Skeletal muscle satellite cell (primary cell): ENCODE measurements at regions not wholly inside any gene's neighbourhood (a gene's known extent, or its start where the extent isn't known, plus 50 kb on each side); places are given as distances from the start of the nearest gene placed in this dataset.

Experiments used
- H3K27me3 ChIP-seq: 2 replicates; pipeline ENCODE4 v1.7.0; 2013; ENCODE audit warnings: low read length; ENCODE audit not compliant: control insufficient read depth, insufficient read depth
- H3K36me3 ChIP-seq: 2 replicates; pipeline ENCODE4 v1.7.0; 2013; ENCODE audit warnings: mild to moderate bottlenecking, control low read depth, low read length; ENCODE audit not compliant: insufficient read depth
- H3K4me1 ChIP-seq: 2 replicates; pipeline ENCODE4 v1.7.0; 2013; ENCODE audit warnings: low read length; ENCODE audit not compliant: control insufficient read depth, insufficient read depth
- H3K4me2 ChIP-seq: 2 replicates; pipeline ENCODE4 v1.7.0; 2013; ENCODE audit warnings: mild to moderate bottlenecking, low read length
- H3K4me3 ChIP-seq: 2 replicates; pipeline ENCODE4 v1.7.0; 2013; ENCODE audit warnings: low read length
- H3K9ac ChIP-seq: 2 replicates; pipeline ENCODE4 v1.7.0; 2013; ENCODE audit warnings: mild to moderate bottlenecking, low read depth, low read length, moderate library complexity
- H3K9me3 ChIP-seq: replicated peaks from 2 replicates; pipeline ENCODE4 v1.7.0; 2013; ENCODE audit warnings: mild to moderate bottlenecking, control low read depth, low read length

DNA sequence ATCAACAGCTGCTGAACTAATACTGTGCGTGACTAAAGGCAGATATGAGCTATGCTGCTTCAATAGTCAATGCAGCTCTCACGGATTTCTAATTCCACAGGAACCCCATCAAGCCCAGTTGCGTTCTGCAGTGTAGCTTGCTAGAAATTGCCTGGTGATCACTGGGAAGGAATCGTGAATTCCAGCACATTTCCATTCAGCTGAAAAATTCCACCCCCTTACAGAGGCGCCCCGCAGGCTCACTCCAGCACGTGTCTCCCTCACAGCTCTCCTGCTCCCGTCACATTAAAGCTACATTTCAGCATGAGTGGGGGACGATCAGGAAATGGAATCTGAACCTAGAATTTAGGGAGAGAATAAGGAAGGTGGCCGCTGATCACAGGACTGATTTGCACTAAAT, 534.8 kb downstream of the TCERG1L start:
- H3K36me3 ChIP-seq, result no peaks in the 10 kb centered on the region
- H3K4me3 ChIP-seq, result no peak overlapping the region
- no peaks in the 10 kb centered on the region for H3K4me1 ChIP-seq
- H3K4me2 ChIP-seq, result no peak overlapping the region
- H3K9me3 ChIP-seq, result peaks cover 25% of the 10 kb centered on the region
- no peak overlapping the region for H3K9ac ChIP-seq
- no peaks in the 10 kb centered on the region for H3K27me3 ChIP-seq

DNA sequence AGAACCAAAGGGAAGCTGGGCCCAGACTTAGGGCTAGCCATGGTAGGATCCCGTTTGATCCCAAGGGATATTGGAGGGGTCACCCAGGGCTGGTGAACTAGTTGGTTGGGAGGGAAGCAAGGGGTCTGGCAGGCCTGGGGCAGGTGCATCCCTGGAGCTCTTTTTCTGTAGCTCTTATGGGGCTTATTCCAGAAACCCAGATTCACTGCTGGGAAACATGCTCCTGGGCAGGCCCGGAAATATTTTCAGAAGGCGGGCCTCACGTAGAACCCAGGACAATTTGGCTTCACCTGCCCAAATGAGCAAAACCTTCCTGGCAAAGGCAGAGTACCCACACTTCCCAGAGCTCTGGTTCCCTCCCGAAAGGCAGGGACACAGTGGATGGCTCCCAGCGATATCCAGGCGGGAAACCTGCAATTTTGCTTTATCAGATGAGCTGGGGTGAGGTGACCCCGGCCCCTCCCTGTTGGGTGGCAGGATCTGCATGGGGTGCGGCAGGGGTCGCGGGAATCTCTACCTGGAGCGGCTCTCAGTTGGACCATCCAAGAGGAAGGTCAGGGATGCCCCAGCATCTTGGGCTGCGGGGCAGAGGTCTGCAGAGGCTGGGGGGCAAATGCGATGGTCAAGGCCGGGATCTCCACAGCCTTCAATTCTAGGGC, 533.9 kb downstream of the TCERG1L start:
- Histone ChIP-seq H3K4me2 (no peak overlapping the region), H3K9ac (no peak overlapping the region), H3K4me3 (no peak overlapping the region), H3K4me1 (no peaks in the 10 kb centered on the region), H3K36me3 (no peaks in the 10 kb centered on the region), H3K27me3 (no peaks in the 10 kb centered on the region), H3K9me3 (peaks cover 28% of the 10 kb centered on the region)

DNA sequence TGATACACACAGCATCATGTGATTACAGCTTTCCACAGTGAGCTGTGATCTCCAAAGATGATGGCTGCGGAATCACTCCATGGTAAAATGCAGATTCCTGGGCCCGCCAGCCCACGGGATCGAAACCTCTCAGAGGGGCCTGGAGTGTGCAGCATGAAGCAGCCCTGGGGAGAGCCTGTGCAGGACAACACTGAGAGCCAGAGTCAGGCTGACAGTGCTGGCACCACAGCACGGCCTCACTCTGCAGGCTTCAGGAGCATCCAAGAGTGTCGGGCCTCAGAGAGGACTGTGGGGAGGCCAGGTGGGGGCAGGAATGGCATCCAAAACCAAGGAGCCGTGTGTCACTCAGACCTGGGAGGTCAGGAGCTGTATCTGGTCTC, 533.4 kb downstream of the TCERG1L start:
- Histone ChIP-seq H3K4me2 (no peak overlapping the region), H3K9me3 (peaks cover 28% of the 10 kb centered on the region), H3K9ac (no peak overlapping the region)

DNA sequence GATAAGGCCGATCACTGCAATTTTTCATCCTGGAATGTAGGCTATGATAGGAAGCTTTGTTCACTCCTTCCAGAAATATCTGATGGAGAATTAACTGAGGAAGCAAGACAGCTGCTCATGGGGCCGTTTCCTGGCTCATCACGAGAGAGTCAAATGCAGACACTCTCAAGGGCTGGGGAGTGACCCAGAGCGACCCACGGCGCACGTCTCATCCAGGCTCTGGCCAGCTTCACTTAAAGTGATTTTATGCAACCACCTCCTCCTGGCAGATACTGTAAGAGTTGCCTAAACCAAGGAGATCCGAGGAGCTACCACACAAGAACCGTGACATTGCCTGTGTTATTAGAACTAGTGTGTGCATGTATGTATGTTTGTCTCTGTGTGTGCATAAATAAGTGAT, 530.8 kb downstream of the TCERG1L start:
- Histone ChIP-seq H3K9ac (no peak overlapping the region), H3K27me3 (no peaks in the 10 kb centered on the region), H3K4me3 (no peak overlapping the region), H3K4me2 (no peak overlapping the region), H3K36me3 (no peaks in the 10 kb centered on the region), H3K9me3 (peaks cover 17% of the 10 kb centered on the region), H3K4me1 (no peaks in the 10 kb centered on the region)

More for the DNA sequence above, 533.4 kb downstream of the TCERG1L start:
- no peaks in the 10 kb centered on the region for H3K36me3 ChIP-seq
- no peak overlapping the region for H3K4me3 ChIP-seq
- H3K27me3 ChIP-seq, result no peaks in the 10 kb centered on the region
- no peaks in the 10 kb centered on the region for H3K4me1 ChIP-seq

DNA sequence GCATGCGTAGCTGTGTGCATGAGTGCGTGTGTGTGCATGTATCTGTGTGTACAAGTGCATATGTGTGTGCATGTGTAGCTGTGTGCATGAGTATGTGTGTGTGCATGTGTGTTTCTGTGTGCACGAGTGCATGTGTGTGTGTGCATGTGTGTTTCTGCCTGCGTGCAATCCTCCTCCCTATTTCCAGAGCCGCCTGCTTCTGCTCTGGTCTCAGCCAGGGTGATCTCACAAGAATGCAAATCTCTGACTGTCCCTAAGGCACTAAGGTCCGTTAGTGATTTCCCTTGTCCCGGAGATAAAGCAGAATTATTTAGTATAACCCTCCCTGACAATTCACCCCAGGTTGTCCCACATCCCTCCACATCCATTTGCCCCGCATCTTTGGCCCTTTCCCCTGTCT, 530.3 kb downstream of the TCERG1L start:
- H3K4me3 ChIP-seq, result no peak overlapping the region
- no peaks in the 10 kb centered on the region for H3K27me3 ChIP-seq
- H3K4me2 ChIP-seq, result no peak overlapping the region
- H3K4me1 ChIP-seq, result no peaks in the 10 kb centered on the region
- no peaks in the 10 kb centered on the region for H3K36me3 ChIP-seq
- H3K9ac ChIP-seq, result no peak overlapping the region
- H3K9me3 ChIP-seq, result peaks cover 17% of the 10 kb centered on the region

DNA sequence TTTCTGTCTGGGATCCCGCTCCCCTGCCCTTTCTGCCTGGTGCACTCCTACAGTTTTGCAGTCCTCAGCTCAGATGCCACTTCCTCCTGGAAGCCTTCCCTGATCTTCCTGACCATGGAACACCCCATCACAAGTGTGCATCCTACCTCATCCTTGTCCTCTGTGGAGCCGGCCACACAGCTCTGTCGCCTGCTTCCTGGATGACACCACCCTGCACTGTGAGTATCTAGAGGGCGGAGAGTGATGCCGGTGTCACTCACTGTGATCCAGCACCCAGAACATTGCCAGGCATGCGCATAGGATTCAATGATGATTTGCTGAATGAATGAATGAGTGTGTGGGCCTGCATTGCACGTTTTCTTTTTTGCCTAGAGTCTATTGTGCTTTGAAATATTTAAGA, 529.9 kb downstream of the TCERG1L start:
- no peak overlapping the region for H3K9ac ChIP-seq
- no peaks in the 10 kb centered on the region for H3K4me1 ChIP-seq
- peaks cover 13% of the 10 kb centered on the region for H3K9me3 ChIP-seq
- H3K27me3 ChIP-seq, result no peaks in the 10 kb centered on the region
- H3K4me3 ChIP-seq, result no peak overlapping the region
- H3K4me2 ChIP-seq, result no peak overlapping the region
- H3K36me3 ChIP-seq, result no peaks in the 10 kb centered on the region

DNA sequence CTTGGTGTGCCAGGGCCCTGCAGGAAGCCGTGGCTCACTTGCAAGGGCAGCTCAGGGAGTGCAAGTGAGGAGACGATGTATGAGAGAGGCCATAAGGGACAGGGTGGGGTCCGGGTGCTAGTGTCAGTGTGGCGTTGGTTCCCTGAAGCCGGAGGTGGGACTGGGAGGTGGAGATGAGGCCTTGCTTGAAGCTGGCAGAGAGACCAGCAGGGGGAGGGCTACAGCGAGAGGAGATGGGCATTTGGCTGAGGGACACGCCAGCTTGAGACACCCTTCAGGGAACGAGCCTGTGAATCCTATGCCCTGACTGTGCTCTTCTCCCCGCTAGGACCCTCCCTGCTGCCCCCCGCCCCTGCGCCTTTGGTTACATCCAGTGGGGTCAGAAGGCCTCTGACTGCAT, 529.1 kb downstream of the TCERG1L start:
- Histone ChIP-seq H3K27me3 (no peaks in the 10 kb centered on the region), H3K36me3 (no peaks in the 10 kb centered on the region), H3K4me1 (no peaks in the 10 kb centered on the region), H3K4me2 (no peak overlapping the region), H3K9me3 (peaks cover 8% of the 10 kb centered on the region), H3K4me3 (no peak overlapping the region), H3K9ac (no peak overlapping the region)

DNA sequence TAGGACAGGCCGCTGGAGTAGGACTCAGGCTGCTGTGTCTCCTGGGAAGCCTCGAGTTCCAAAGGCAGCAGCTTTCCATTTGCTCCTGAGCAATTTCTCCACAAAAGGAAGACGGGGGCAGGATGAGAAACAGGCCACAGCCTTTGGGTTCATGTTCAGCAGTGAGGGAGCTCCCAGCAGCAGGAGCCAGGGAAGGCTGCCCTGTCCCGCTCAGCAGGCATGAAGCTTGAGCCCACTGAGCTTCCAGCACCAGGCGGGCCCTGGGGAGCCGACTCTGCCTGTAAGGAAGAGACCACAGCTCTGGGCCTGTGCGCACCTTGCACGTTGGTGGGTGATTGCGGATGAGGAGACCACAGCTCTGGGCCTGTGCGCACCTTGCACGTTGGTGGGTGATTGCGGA, 527.2 kb downstream of the TCERG1L start:
- Histone ChIP-seq H3K36me3 (no peaks in the 10 kb centered on the region), H3K4me2 (no peak overlapping the region), H3K9ac (no peak overlapping the region), H3K4me3 (no peak overlapping the region), H3K4me1 (no peaks in the 10 kb centered on the region), H3K27me3 (no peaks in the 10 kb centered on the region), H3K9me3 (peaks cover 9% of the 10 kb centered on the region)

DNA sequence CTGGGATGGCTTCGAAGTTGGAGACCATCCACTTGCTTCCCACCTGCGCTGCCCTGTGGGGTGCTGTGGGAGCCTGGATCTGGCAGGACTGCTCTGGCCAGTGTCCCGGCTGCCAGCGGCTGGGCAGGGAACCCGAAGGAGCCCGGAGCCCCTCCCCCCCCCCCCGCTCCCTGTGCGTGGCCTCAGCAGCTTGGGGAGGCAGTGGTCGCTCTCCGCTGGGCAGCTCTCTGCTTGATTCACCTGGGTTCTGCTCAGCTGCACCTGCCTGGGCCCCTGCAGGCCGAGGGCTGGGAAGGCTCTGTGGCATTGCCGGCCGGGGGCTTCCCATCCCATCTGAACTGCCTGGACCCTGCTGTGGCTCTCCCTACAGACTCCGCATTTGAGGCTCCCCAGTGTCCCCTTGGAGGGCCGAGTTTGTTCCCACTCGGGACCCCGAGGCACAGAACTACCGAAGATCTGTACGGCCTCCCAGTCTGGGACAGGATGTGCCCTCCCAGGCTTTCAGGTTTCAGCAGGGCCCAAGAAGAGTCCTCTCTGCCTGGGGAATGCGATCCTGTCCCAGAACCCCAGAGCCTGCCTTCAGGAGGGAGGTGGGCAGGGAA, 525.1 kb downstream of the TCERG1L start:
- H3K9me3 ChIP-seq, result peaks cover 8% of the 10 kb centered on the region
- H3K27me3 ChIP-seq, result no peaks in the 10 kb centered on the region
- H3K4me3 ChIP-seq, result no peak overlapping the region
- H3K4me2 ChIP-seq, result no peak overlapping the region
- H3K9ac ChIP-seq, result no peak overlapping the region
- no peaks in the 10 kb centered on the region for H3K36me3 ChIP-seq
- H3K4me1 ChIP-seq, result no peaks in the 10 kb centered on the region

DNA sequence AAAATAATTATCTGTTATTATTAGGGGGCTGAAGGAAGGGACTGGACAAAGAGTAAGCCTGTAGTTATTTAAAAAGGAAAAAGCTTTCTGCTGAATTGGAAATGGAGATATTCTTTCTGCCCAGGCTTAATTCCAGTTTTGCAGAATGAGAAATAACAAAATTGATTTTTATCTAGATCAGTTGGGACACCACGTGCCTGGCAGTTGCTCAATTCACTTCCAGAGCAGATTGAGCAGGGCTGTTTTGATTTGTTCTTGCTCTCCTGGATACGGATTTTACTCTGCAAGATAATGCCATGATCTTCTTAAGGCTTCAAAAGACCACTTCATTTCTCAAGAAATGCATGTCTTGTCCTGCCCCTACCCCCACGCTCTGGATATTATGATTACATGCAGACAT, 524.3 kb downstream of the TCERG1L start:
- Histone ChIP-seq H3K9ac (no peak overlapping the region), H3K27me3 (no peaks in the 10 kb centered on the region), H3K4me2 (no peak overlapping the region), H3K4me3 (no peak overlapping the region), H3K9me3 (peaks cover 7% of the 10 kb centered on the region), H3K4me1 (no peaks in the 10 kb centered on the region), H3K36me3 (no peaks in the 10 kb centered on the region)

DNA sequence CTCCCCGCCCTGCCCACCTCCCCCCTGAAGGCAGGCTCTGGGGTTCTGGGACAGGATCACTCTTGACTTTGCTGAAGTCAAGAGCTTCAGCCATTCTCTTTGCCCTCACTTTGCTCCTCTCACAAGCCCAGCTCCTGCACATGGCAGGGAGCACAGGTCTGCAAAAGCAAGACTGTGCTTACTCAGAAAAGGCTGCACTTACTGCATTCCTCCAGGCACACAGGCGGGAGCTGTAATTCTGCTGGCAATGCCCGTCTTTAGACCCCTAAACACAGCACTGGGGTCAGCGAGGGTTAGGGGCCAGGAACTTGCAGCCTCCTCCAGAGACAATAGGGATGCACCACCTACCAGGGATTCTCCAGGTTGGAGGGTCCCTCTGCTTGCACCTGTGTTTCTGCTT, 523.7 kb downstream of the TCERG1L start:
- Histone ChIP-seq H3K4me3 (no peak overlapping the region), H3K27me3 (no peaks in the 10 kb centered on the region), H3K9me3 (peaks cover 8% of the 10 kb centered on the region), H3K4me2 (no peak overlapping the region), H3K9ac (no peak overlapping the region), H3K36me3 (no peaks in the 10 kb centered on the region), H3K4me1 (no peaks in the 10 kb centered on the region)

DNA sequence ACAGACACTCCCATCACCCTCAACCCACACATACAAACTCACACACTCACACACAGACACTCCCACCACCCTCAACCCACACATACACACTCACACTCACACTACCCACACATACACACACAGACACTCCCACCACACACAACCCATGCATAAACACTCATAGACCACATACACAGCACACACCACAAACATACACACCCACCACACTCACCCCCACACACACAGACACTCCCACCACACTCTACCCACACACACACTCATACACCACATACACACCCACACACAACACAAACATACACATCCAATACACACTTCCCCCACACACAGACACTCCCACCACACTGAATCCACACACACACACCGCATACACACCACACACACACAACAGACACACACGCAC, 521.2 kb downstream of the TCERG1L start:
- no peaks in the 10 kb centered on the region for H3K27me3 ChIP-seq
- no peaks in the 10 kb centered on the region for H3K4me1 ChIP-seq
- no peak overlapping the region for H3K4me2 ChIP-seq
- H3K4me3 ChIP-seq, result no peak overlapping the region
- peaks cover 8% of the 10 kb centered on the region for H3K9me3 ChIP-seq
- H3K36me3 ChIP-seq, result no peaks in the 10 kb centered on the region
- no peak overlapping the region for H3K9ac ChIP-seq
